Activated T-helper 1 cell treated with anti-CD3 and anti-CD28 coated beads, Interleukin-12 subunit alpha, Interleukin-12 subunit beta, Interleukin-2, Interleukin-4 antibody, amounts not matched to agents 30 ng/mL and 10 ng/mL and 1 ng/mL, durations not matched to agents 14 hours and 24 hours and 36 hours (primary cell): ENCODE measurements at regions not wholly inside any gene's neighbourhood (a gene's known extent, or its start where the extent isn't known, plus 50 kb on each side); places are given as distances from the start of the nearest gene placed in this dataset.

ENCODE experiments used
- DNase-seq: peaks from one replicate; pipeline ENCODE4 v3.0.0; 2021; ENCODE audit warnings: low spot score
- H3K27ac Mint-ChIP-seq: one replicate; pipeline ENCODE4 v1.8.0; 2021; ENCODE audit warnings: mild to moderate bottlenecking, mixed read lengths
- H3K27me3 Mint-ChIP-seq: one replicate; pipeline ENCODE4 v1.8.0; 2022; ENCODE audit warnings: mild to moderate bottlenecking, moderate library complexity, mixed read lengths; ENCODE audit not compliant: insufficient read depth
- H3K36me3 Mint-ChIP-seq: one replicate; pipeline ENCODE4 v1.8.0; 2021; ENCODE audit warnings: low read depth, mixed read lengths
- H3K4me1 Mint-ChIP-seq: one replicate; pipeline ENCODE4 v1.8.0; 2021; ENCODE audit warnings: low read depth, mixed read lengths
- H3K4me3 Mint-ChIP-seq: one replicate; pipeline ENCODE4 v1.8.0; 2021; ENCODE audit warnings: mild to moderate bottlenecking, moderate library complexity, mixed read lengths
- H3K9me3 Mint-ChIP-seq: one replicate; pipeline ENCODE4 v1.8.0; 2021; ENCODE audit warnings: mixed read lengths
- intact Hi-C: fragments of 100-400 bp; cut with micrococcal nuclease; formaldehyde crosslinking; loops from one replicate; pipeline ENCODE4 v1.15.1; 2024

DNA sequence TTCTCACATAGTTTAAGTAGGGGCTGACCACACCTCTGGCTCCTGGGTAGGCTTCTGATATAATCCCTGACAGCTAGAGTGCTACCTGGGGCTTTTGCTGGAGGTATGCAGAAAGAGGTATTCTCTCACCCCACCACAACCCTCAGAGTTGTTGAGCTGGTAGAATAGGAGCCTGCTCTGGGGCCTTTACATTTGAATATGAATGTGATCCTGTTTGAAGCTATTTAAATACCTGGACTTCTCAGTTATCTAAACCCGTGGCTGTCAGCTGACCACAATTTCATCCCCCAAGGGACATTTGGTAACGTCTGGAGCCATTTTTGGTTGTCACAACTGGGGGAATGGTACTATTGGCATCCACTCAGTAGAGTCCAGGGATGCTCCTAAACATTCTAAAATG is 669.1 kb downstream of the SATB2 start:
- Mint-ChIP-seq H3K4me1 (no peaks in the 10 kb centered on the region), H3K27ac (no peak overlapping the region), H3K36me3 (no peaks in the 10 kb centered on the region), H3K27me3 (no peaks in the 10 kb centered on the region), H3K4me3 (no peak overlapping the region), H3K9me3 (no peaks in the 10 kb centered on the region)
- intact Hi-C loops: no loop called here
- DNase-seq: no peak

DNA sequence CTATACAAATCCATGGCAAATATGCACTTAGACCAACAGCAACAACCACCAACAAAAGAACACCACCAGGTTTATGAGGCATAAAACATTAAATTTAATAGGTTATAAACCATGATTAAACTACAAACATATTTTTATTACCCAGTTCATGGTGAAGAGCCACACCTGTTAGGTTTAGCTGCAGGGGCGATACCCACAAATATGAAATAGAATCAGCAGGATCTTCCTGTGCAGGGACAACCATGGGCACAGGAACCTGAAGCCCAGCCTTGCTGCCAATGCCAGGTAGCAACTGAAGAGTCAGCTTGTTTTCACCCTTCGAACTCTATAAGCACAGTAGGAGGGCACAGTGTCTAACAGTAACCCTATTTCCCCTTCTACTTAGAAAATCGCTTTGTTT is 675.0 kb downstream of the SATB2 start:
- Mint-ChIP-seq H3K4me3 (no peak overlapping the region), H3K27me3 (no peaks in the 10 kb centered on the region)

DNA sequence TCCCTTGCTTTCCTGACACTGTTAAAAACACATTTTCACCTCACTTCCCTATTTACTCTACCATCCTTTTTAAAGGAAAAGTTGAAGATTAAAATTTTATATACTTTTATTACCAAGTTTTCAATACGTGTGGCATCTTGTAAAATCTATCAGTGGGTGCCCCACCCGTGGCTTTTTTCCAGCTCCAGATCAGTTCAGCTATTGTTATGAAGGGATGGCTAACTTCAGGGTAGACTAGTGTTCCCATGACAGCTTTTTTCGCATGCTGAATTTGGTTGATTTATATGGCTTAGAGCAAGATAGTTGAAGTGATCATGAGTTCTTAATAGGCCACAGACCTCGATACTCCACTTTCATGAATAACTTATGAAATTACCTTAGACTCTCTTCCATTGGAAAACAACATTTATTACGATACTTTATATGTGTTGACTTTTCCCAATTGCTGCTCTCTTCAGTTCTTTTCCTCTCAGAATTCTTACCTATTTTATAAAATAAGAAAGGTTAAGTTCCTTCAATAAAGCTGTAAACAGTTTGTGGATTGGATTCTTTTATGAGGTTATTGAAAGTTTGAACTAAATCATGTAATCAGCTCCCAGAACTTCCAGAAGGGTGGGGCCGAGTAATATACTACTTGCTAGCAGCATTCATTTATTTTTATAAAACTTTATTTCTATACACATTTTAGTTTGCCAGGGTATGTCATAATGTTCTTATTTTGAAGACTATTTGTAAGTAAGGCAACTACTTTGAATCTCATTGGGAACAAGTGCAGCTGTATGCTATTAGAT is 680.9 kb downstream of the SATB2 start:
- intact Hi-C loops: no loop called here
- no peaks in the 10 kb centered on the region for H3K27me3 Mint-ChIP-seq
- H3K27ac Mint-ChIP-seq: no peak overlapping the region
- no peaks in the 10 kb centered on the region for H3K36me3 Mint-ChIP-seq
- H3K4me1 Mint-ChIP-seq: no peaks in the 10 kb centered on the region
- no peak overlapping the region for H3K4me3 Mint-ChIP-seq
- H3K9me3 Mint-ChIP-seq: no peaks in the 10 kb centered on the region
- no peak for DNase-seq

More for the DNA sequence above, 675.0 kb downstream of the SATB2 start:
- no peak overlapping the region for H3K27ac Mint-ChIP-seq
- no peaks in the 10 kb centered on the region for H3K36me3 Mint-ChIP-seq
- intact Hi-C loops: no loop called here
- no peaks in the 10 kb centered on the region for H3K4me1 Mint-ChIP-seq
- no peak for DNase-seq
- H3K9me3 Mint-ChIP-seq: no peaks in the 10 kb centered on the region

DNA sequence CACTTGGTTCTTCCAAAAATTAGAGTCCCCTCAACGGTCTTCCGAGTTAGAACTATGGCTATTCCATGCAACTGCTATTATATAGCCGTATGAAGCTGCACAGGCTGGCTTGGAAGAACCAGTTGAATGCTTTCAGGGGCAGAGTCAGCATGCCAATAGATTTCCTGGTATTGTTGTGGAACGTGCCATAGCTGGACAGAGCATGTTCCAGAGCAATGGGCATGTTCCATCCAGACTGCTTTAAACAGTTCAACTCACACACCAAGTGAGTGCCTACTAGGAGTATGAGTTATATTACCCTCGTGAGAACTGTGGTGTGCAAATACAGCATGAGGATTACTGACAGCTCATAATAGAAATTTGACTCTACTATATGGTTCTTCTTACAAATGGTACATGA is 682.0 kb downstream of the SATB2 start:
- Mint-ChIP-seq H3K27ac (no peak overlapping the region), H3K4me1 (no peaks in the 10 kb centered on the region), H3K36me3 (no peaks in the 10 kb centered on the region), H3K9me3 (no peaks in the 10 kb centered on the region), H3K27me3 (no peaks in the 10 kb centered on the region), H3K4me3 (no peak overlapping the region)
- intact Hi-C loops: no loop called here
- DNase-seq: no peak

GRCh38 chr2:198774576-198774975 is 683.2 kb downstream of the SATB2 start:
- Mint-ChIP-seq H3K27me3 (no peaks in the 10 kb centered on the region), H3K27ac (no peak overlapping the region), H3K4me1 (no peaks in the 10 kb centered on the region), H3K9me3 (no peaks in the 10 kb centered on the region), H3K36me3 (no peaks in the 10 kb centered on the region), H3K4me3 (no peak overlapping the region)
- intact Hi-C loops: no loop called here
- no peak for DNase-seq

- intact Hi-C loops: no loop called here
- no peak overlapping the region for H3K27ac Mint-ChIP-seq
- no peaks in the 10 kb centered on the region for H3K4me1 Mint-ChIP-seq
- no peak for DNase-seq
- no peak overlapping the region for H3K4me3 Mint-ChIP-seq
- no peaks in the 10 kb centered on the region for H3K27me3 Mint-ChIP-seq
- no peaks in the 10 kb centered on the region for H3K36me3 Mint-ChIP-seq
- no peaks in the 10 kb centered on the region for H3K9me3 Mint-ChIP-seq
Measured at GRCh38 chr2:198767694-198768093, 690.0 kb downstream of the SATB2 start.

DNA sequence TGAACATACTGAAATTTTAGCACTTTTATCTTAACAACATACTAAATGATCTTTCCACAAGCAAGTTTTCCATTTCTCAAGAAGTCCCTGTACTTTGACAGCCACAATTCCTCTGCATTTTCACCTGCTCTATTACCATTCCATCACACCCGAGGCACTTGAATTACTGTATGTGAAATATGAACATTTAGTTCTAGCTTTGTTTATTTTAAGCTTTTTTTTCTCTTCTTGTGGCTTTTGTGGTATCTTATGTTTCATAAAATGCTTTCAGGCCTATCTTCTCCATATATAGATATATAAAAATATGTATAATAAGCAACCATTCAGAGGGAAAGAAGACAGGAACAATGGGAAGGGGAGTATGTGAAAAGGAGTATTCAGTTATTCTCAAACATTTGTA is 693.9 kb downstream of the SATB2 start:
- intact Hi-C loops: no loop called here
- Mint-ChIP-seq H3K4me1 (no peaks in the 10 kb centered on the region), H3K9me3 (no peaks in the 10 kb centered on the region), H3K27me3 (no peaks in the 10 kb centered on the region), H3K27ac (no peak overlapping the region), H3K36me3 (no peaks in the 10 kb centered on the region), H3K4me3 (no peak overlapping the region)
- no peak for DNase-seq

GRCh38 chr2:198762441-198762840 is 695.3 kb downstream of the SATB2 start:
- Mint-ChIP-seq H3K36me3 (no peaks in the 10 kb centered on the region), H3K9me3 (no peaks in the 10 kb centered on the region), H3K4me1 (no peaks in the 10 kb centered on the region), H3K27ac (no peak overlapping the region), H3K27me3 (no peaks in the 10 kb centered on the region), H3K4me3 (no peak overlapping the region)
- intact Hi-C loops: no loop called here
- DNase-seq: no peak

DNA sequence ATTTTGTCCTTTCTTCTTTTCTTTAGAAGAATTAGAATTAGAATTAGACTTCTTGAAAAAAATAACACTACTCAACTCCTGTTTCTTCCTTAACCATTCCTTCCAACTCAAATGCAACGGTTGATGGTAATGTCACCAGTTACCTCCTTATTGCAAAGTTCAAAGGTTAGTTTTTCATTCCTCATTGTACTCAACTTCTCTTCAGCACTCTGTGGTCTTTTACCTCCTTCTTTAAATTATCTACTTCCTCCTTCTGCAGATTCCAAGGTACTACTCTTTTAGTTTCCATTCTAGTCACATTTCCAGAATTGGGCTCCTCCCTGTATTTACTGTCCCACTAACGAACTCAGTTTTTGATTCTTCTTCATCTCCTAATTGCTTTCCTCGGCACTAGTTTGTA is 700.7 kb downstream of the SATB2 start:
- Mint-ChIP-seq H3K36me3 (no peaks in the 10 kb centered on the region), H3K4me1 (no peaks in the 10 kb centered on the region), H3K27me3 (peaks cover 2% of the 10 kb centered on the region), H3K9me3 (no peaks in the 10 kb centered on the region), H3K4me3 (no peak overlapping the region), H3K27ac (no peak overlapping the region)
- DNase-seq: no peak
- intact Hi-C loops: no loop called here

GRCh38 chr2:198756166-198756565 is 701.6 kb downstream of the SATB2 start:
- Mint-ChIP-seq H3K4me3 (no peak overlapping the region), H3K9me3 (no peaks in the 10 kb centered on the region), H3K4me1 (no peaks in the 10 kb centered on the region), H3K27me3 (peaks cover 2% of the 10 kb centered on the region), H3K27ac (no peak overlapping the region), H3K36me3 (no peaks in the 10 kb centered on the region)
- DNase-seq: no peak
- intact Hi-C loops: no loop called here

- Mint-ChIP-seq H3K36me3 (no peaks in the 10 kb centered on the region), H3K9me3 (no peaks in the 10 kb centered on the region), H3K27ac (no peak overlapping the region), H3K4me3 (no peak overlapping the region), H3K4me1 (no peaks in the 10 kb centered on the region), H3K27me3 (peaks cover 2% of the 10 kb centered on the region)
- intact Hi-C loops: no loop called here
- DNase-seq: no peak
Measured at GRCh38 chr2:198753101-198753500, 704.6 kb downstream of the SATB2 start.

DNA sequence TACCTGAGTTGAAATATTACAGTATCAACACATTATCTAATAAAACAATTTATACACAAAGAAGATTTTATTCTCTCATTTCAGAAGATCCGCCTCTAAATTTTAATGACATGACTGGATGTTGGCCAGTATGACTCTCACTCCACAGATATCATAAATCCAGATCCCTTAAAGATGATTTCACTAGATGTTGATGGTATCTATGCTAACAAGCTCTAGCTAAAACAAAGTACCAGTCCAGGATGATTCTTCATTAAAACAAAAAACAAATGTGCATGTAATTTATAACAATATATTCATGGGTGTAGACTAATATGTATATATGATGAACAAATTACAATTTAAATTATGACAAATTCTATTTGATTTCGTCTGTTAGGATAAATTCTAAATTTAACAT is 708.4 kb downstream of the SATB2 start:
- Mint-ChIP-seq H3K27ac (no peak overlapping the region), H3K27me3 (no peaks in the 10 kb centered on the region), H3K4me1 (no peaks in the 10 kb centered on the region), H3K9me3 (no peaks in the 10 kb centered on the region), H3K4me3 (no peak overlapping the region), H3K36me3 (no peaks in the 10 kb centered on the region)
- intact Hi-C loops: no loop called here
- DNase-seq: no peak

GRCh38 chr2:198731842-198732399 is 725.8 kb downstream of the SATB2 start:
- H3K4me1 Mint-ChIP-seq: no peaks in the 10 kb centered on the region
- intact Hi-C loops: no loop called here
- no peak overlapping the region for H3K4me3 Mint-ChIP-seq
- no peak overlapping the region for H3K27ac Mint-ChIP-seq
- DNase-seq: no peak
- H3K36me3 Mint-ChIP-seq: no peaks in the 10 kb centered on the region
- no peaks in the 10 kb centered on the region for H3K9me3 Mint-ChIP-seq
- peaks cover 3% of the 10 kb centered on the region for H3K27me3 Mint-ChIP-seq

- no peak overlapping the region for H3K4me3 Mint-ChIP-seq
- no peaks in the 10 kb centered on the region for H3K36me3 Mint-ChIP-seq
- intact Hi-C loops: no loop called here
- H3K27ac Mint-ChIP-seq: no peak overlapping the region
- no peaks in the 10 kb centered on the region for H3K4me1 Mint-ChIP-seq
- no peak for DNase-seq
- no peaks in the 10 kb centered on the region for H3K9me3 Mint-ChIP-seq
- H3K27me3 Mint-ChIP-seq: peaks cover 9% of the 10 kb centered on the region
Measured at GRCh38 chr2:198720266-198720665, 737.5 kb downstream of the SATB2 start.
